ENCODE measurements at regions not wholly inside any gene's neighbourhood (a gene's known extent, or its start where the extent isn't known, plus 50 kb on each side); places are given as distances from the start of the nearest gene placed in this dataset.

DNA sequence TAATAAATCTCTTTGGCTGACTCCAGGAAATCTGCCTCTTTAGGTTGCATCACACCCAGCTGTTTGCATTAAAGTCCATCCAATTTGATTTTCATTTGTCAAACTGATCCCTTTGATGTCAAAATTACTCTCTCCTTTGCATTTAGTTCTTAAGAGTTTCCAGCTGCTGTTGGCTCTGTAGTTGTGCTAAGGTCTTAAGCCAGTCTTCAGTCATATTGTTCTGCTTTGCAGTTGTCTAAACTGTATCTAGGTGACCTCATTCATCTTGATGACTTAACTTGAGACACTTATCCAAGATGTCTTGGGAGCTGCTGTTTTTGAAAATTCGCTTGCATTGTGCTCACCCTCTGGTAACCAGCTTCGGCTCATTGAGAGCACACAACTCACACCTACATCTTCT lies 386.9 kb upstream of the TLE4 start:
- ATAC-seq (no peak), FAIRE-seq (no peak), DNase-seq (ENCODE audit: low read depth in 1 of 2, low spot score in 1 of 2) (no peak)
- TF ChIP-seq JUNB (IDR thresholded peaks at IDR 0.05) (no peak), CHD4 (IDR thresholded peaks at IDR 0.05; ENCODE audit: borderline replicate concordance) (no peak), SREBF2 (IDR thresholded peaks at IDR 0.05) (no peak), NFE2L2 (conservative IDR thresholded peaks at IDR 0.05; ENCODE audit: low read length) (no peak), KDM1A (IDR thresholded peaks at IDR 0.05; ENCODE audit: low read depth) (no peak), POLR2AphosphoS2 (conservative IDR thresholded peaks at IDR 0.05; ENCODE audit: low read length) (no peak), MAZ (IDR thresholded peaks at IDR 0.05; ENCODE audit: borderline replicate concordance, low read depth, low read length) (no peak), CHD2 (IDR thresholded peaks at IDR 0.05; ENCODE audit: low read length, partially characterized antibody) (no peak), ATOH8 (CRISPR knock-in tag; IDR thresholded peaks at IDR 0.05; ENCODE audit: low read depth) (no peak), NPAS2 (CRISPR knock-in tag; IDR thresholded peaks at IDR 0.05; ENCODE audit: borderline replicate concordance) (no peak)
- TF ChIP-seq, protein P1, sequence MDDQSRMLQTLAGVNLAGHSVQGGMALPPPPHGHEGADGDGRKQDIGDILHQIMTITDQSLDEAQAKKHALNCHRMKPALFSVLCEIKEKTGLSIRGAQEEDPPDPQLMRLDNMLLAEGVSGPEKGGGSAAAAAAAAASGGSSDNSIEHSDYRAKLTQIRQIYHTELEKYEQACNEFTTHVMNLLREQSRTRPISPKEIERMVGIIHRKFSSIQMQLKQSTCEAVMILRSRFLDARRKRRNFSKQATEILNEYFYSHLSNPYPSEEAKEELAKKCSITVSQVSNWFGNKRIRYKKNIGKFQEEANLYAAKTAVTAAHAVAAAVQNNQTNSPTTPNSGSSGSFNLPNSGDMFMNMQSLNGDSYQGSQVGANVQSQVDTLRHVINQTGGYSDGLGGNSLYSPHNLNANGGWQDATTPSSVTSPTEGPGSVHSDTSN (IDR thresholded peaks at IDR 0.05), result no peak
- Histone ChIP-seq H3K4me1 (peaks cover 7% of the 10 kb centered on the region; the same call in 1 of the 3 replicates), H3K4me3 (no peak overlapping the region), H3K27ac (no peak overlapping the region), H3K9me3 (0 out of 3 replicates have a peak, but pooled peaks cover 6% of the 10 kb centered on the region), H3K4me2 (no peak overlapping the region)
- WGBS (ENCODE audit: missing lambda C conversion rate), result 60% methylated on average over 2 of the region's 2 CpGs
- POLR2A ChIA-PET, result no interaction called here
- CTCF ChIA-PET, result interaction anchor here (1.4 kb wide), 1 partner anchor 47 kb away, joined by 3 read pairs; no protein-coding TSS in a partner anchor

GRCh38 chr9:79185866-79186265 lies 385.9 kb upstream of the TLE4 start:
- ChIA-PET POLR2A (no interaction called here), CTCF (interaction anchor here (1.4 kb wide), 1 partner anchor 46 kb away, joined by 3 read pairs; no protein-coding TSS in a partner anchor)
- TF ChIP-seq POLR2A (IDR thresholded peaks at IDR 0.05; ENCODE audit: low read length) (no peak), HES2 (IDR thresholded peaks at IDR 0.05) (peak; percentile 41; the same call in 1 of the 2 replicates), SMC3 (IDR thresholded peaks at IDR 0.05) (no peak), HOXB13 (CRISPR knock-in tag; IDR thresholded peaks at IDR 0.05; ENCODE audit: low read depth) (no peak), USF2 (IDR thresholded peaks at IDR 0.05) (no peak), HOXA7 (CRISPR knock-in tag; IDR thresholded peaks at IDR 0.05) (no peak), ESRRA (IDR thresholded peaks at IDR 0.05; ENCODE audit: borderline replicate concordance, low read length) (no peak), EHF (CRISPR knock-in tag; IDR thresholded peaks at IDR 0.05) (no peak), EP300 (IDR thresholded peaks at IDR 0.05) (peak in 1 of 2 experiments; percentile 20; a peak in 1 of 5 replicates), BHLHE40 (IDR thresholded peaks at IDR 0.05; ENCODE audit: low read depth, low read length) (no peak), FOSL2 (IDR thresholded peaks at IDR 0.05) (no peak), FOSL2 (CRISPR knock-in tag; IDR thresholded peaks at IDR 0.05) (no peak), JUN (IDR thresholded peaks at IDR 0.05) (no peak), NR3C1 (IDR thresholded peaks at IDR 0.05) (no peak), TP53 (CRISPR knock-in tag; IDR thresholded peaks at IDR 0.05) (no peak), NFE2L2 (conservative IDR thresholded peaks at IDR 0.05; ENCODE audit: low read length) (no peak)
- Histone ChIP-seq H3K4me3 (no peak overlapping the region), H3K27ac (no peak overlapping the region), H3K4me1 (peaks cover 7% of the 10 kb centered on the region; the same call in 1 of the 3 replicates), H3K4me2 (no peak overlapping the region), H3K9me3 (0 out of 3 replicates have a peak, but pooled peaks cover 6% of the 10 kb centered on the region)
- peak in 1 of 2 experiments; percentile 17 for DNase-seq (ENCODE audit: low read depth in 1 of 2, low spot score in 1 of 2)
- ATAC-seq, result no peak
- no peak for FAIRE-seq
